H1 (cell line): ENCODE measurements at regions not wholly inside any gene's neighbourhood (a gene's known extent, or its start where the extent isn't known, plus 50 kb on each side); places are given as distances from the start of the nearest gene placed in this dataset.

ENCODE experiments used
- CBX8 ChIP-seq: fragments of 300-800, 300-1000 bp; sonication (generic); IDR thresholded peaks from 2 replicates; pipeline ENCODE4 v1.7.1; 2016; ENCODE audit warnings: low read depth, low read length, borderline replicate concordance
- KDM1A ChIP-seq: fragments of 200-600, 300-600 bp; sonication (generic); IDR thresholded peaks from 2 replicates; pipeline ENCODE4 v1.7.1; 2016; ENCODE audit warnings: mild to moderate bottlenecking, low read length, borderline replicate concordance
- POLR2A ChIP-seq, 2 experiments: IDR thresholded peaks; 1 replicate in 1 of 2; 2 replicates in 1 of 2; pipeline ENCODE4 v1.6.1; 2011; ENCODE audit warnings: low read depth in 2 of 2, low read length in 2 of 2, mild to moderate bottlenecking in 2 of 2; ENCODE audit errors: control extremely low read depth in 1 of 2
- SP1 ChIP-seq: IDR thresholded peaks from 2 replicates; pipeline ENCODE4 v1.6.1; 2011; ENCODE audit warnings: low read depth, low read length

- TF ChIP-seq POLR2A (IDR thresholded peaks at IDR 0.05; ENCODE audit: control extremely low read depth in 1 of 2, low read depth in 2 of 2, low read length in 2 of 2) (no peak), KDM1A (no peak), SP1 (no peak), CBX8 (no peak)
Measured at GRCh38 chr5:167065794-167066193, 1225.7 kb upstream of the WWC1 start.
